Astrocyte (in vitro differentiated cells and primary cell): ENCODE measurements at regions not wholly inside any gene's neighbourhood (a gene's known extent, or its start where the extent isn't known, plus 50 kb on each side); places are given as distances from the start of the nearest gene placed in this dataset.

Source experiments
- DNase-seq: peaks from one replicate; pipeline ENCODE4 v3.0.0-alpha.2; 2010; ENCODE audit warnings: low read depth
- FAIRE-seq: peaks from 2 replicates; lab custom pipeline; 2011; peaks lifted over from hg19 to GRCh38; lab: Jason Lieb, UNC
- H2AFZ ChIP-seq: 2 replicates; pipeline ENCODE4 v1.6.0; 2012; ENCODE audit warnings: low read depth, low read length, inconsistent platforms
- H3K27ac ChIP-seq: 2 replicates; pipeline ENCODE4 v1.5.1; 2011; ENCODE audit warnings: low read depth, low read length, inconsistent platforms
- H3K27me3 ChIP-seq: 2 replicates; pipeline ENCODE4 v1.6.0; 2011; ENCODE audit warnings: low read length, inconsistent platforms; ENCODE audit not compliant: insufficient read depth
- H3K36me3 ChIP-seq: 2 replicates; pipeline ENCODE4 v1.5.1; 2011; ENCODE audit warnings: low read length, inconsistent platforms; ENCODE audit not compliant: insufficient read depth
- H3K4me1 ChIP-seq: 2 replicates; pipeline ENCODE4 v1.5.1; 2011; ENCODE audit warnings: low read length, inconsistent platforms; ENCODE audit not compliant: insufficient read depth
- H3K4me2 ChIP-seq: 2 replicates; pipeline ENCODE4 v1.6.0; 2012; ENCODE audit warnings: low read length, inconsistent platforms
- H3K4me3 ChIP-seq: 2 replicates; pipeline ENCODE4 v1.5.1; 2011; ENCODE audit warnings: low read depth, mild to moderate bottlenecking, low read length, inconsistent platforms; ENCODE audit not compliant: insufficient read depth
- H3K79me2 ChIP-seq: 2 replicates; pipeline ENCODE4 v1.6.0; 2012; ENCODE audit warnings: mild to moderate bottlenecking, low read length, inconsistent platforms; ENCODE audit not compliant: insufficient read depth
- H3K9ac ChIP-seq: 2 replicates; pipeline ENCODE4 v1.6.0; 2012; ENCODE audit warnings: mild to moderate bottlenecking, low read length, inconsistent platforms
- H3K9me3 ChIP-seq: 2 replicates; pipeline ENCODE4 v1.5.1; 2012; ENCODE audit warnings: low read depth, mild to moderate bottlenecking, low read length, inconsistent platforms; ENCODE audit not compliant: insufficient read depth
- H4K20me1 ChIP-seq: 2 replicates; pipeline ENCODE4 v1.6.0; 2012; ENCODE audit warnings: low read length, inconsistent platforms; ENCODE audit not compliant: insufficient read depth
- H3K27ac Mint-ChIP-seq: one replicate; pipeline ENCODE4 v1.8.0; 2021; ENCODE audit warnings: mild to moderate bottlenecking, mixed read lengths; ENCODE audit not compliant: unreplicated experiment
- H3K27me3 Mint-ChIP-seq: one replicate; pipeline ENCODE4 v1.8.0; 2021; ENCODE audit warnings: low read depth, mixed read lengths; ENCODE audit not compliant: unreplicated experiment
- H3K36me3 Mint-ChIP-seq: one replicate; pipeline ENCODE4 v1.8.0; 2021; ENCODE audit warnings: low read depth, mixed read lengths; ENCODE audit not compliant: unreplicated experiment
- H3K4me1 Mint-ChIP-seq: one replicate; pipeline ENCODE4 v1.8.0; 2021; ENCODE audit warnings: low read depth, mixed read lengths; ENCODE audit not compliant: unreplicated experiment
- H3K4me3 Mint-ChIP-seq: one replicate; pipeline ENCODE4 v1.8.0; 2021; ENCODE audit warnings: mild to moderate bottlenecking, moderate library complexity, mixed read lengths; ENCODE audit not compliant: unreplicated experiment
- H3K9me3 Mint-ChIP-seq: one replicate; pipeline ENCODE4 v1.8.0; 2021; ENCODE audit warnings: mild to moderate bottlenecking, mixed read lengths; ENCODE audit not compliant: unreplicated experiment
- EZH2 ChIP-seq: IDR thresholded peaks from 2 replicates; pipeline ENCODE4 v1.6.1; 2012; ENCODE audit warnings: mild to moderate bottlenecking, low read length, inconsistent platforms; ENCODE audit not compliant: insufficient read depth
- TF ChIP-seq, protein P1 (sequence below): IDR thresholded peaks from 2 replicates; pipeline ENCODE4 v1.5.1; 2011; ENCODE audit warnings: low read depth, mild to moderate bottlenecking, inconsistent platforms, low read length, moderate library complexity; ENCODE audit not compliant: insufficient read depth

DNA sequence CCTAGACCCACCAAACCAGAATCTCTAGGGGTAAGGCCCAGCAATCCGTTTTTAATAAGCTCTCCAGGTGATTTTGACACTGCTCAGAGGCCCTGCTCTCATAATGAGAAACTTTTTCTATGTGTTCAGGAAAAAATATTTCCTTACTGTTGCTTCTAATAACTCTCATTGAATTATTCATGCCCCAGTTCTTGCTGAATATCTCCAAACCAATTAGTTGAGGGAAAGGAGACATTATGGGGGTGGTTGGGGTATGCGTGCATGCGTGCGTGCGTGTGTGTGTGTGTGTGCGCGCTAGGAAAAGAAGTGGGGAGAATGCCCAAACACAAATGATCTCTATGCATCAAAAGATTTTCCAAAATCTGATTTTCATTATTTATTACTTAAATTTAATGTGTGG is 411.4 kb downstream of the PIK3R1 start:
- no peak overlapping the region for H2AFZ ChIP-seq
- no peak for TF ChIP-seq EZH2
- TF ChIP-seq, protein P1, sequence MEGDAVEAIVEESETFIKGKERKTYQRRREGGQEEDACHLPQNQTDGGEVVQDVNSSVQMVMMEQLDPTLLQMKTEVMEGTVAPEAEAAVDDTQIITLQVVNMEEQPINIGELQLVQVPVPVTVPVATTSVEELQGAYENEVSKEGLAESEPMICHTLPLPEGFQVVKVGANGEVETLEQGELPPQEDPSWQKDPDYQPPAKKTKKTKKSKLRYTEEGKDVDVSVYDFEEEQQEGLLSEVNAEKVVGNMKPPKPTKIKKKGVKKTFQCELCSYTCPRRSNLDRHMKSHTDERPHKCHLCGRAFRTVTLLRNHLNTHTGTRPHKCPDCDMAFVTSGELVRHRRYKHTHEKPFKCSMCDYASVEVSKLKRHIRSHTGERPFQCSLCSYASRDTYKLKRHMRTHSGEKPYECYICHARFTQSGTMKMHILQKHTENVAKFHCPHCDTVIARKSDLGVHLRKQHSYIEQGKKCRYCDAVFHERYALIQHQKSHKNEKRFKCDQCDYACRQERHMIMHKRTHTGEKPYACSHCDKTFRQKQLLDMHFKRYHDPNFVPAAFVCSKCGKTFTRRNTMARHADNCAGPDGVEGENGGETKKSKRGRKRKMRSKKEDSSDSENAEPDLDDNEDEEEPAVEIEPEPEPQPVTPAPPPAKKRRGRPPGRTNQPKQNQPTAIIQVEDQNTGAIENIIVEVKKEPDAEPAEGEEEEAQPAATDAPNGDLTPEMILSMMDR: no peak
- no peak overlapping the region for H3K4me3 ChIP-seq
- H3K9me3 ChIP-seq: no peaks in the 10 kb centered on the region
- Mint-ChIP-seq H3K27me3 (no peaks in the 10 kb centered on the region), H3K27ac (no peak overlapping the region), H3K9me3 (peaks cover 6% of the 10 kb centered on the region), H3K36me3 (no peaks in the 10 kb centered on the region), H3K4me1 (peaks cover 3% of the 10 kb centered on the region), H3K4me3 (no peak overlapping the region)
- H3K4me1 ChIP-seq: no peaks in the 10 kb centered on the region
- no peak overlapping the region for H3K27ac ChIP-seq
- no peak for DNase-seq
- H3K27me3 ChIP-seq: no peaks in the 10 kb centered on the region
- FAIRE-seq: no peak
- H3K79me2 ChIP-seq: no peaks in the 10 kb centered on the region
- no peak overlapping the region for H3K9ac ChIP-seq
- H3K4me2 ChIP-seq: no peak overlapping the region
- H3K36me3 ChIP-seq: no peaks in the 10 kb centered on the region
- H4K20me1 ChIP-seq: no peaks in the 10 kb centered on the region

DNA sequence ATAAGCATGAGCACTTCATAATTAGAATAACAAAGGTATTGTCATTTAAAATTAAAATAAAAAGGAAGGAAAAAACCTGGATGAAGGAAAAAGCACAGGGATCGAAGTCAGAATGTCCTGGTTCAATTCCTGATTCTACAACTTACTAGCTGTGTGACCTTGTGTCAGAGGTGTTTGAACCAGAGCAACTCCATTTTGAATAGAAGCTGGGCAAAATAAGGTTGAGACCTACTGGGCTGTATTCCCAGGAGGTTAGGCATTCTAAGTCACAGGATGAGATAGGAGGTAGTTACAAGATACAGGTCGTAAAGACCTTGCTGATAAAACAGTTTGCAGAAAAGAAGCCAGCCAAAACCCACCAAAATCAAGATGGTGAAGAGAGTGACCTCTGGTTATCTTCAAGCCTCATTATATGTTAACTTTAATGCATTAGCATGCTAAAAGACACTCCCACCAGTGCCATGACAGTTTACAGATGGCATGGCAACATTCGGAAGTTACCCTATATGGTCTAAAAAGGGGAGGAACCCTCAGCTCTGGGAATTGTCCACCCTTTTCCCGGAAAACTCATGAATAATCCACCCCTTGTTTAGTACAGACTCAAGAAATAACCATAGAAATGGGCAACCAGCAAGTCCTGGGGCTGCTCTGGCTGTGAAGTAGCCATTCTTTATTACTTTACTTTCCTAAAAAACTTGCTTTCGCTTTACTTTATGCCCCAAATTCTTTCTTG is 412.7 kb downstream of the PIK3R1 start:
- FAIRE-seq: no peak
- H3K4me3 Mint-ChIP-seq: no peak overlapping the region
- TF ChIP-seq EZH2: no peak
- TF ChIP-seq, protein P1: no peak

DNA sequence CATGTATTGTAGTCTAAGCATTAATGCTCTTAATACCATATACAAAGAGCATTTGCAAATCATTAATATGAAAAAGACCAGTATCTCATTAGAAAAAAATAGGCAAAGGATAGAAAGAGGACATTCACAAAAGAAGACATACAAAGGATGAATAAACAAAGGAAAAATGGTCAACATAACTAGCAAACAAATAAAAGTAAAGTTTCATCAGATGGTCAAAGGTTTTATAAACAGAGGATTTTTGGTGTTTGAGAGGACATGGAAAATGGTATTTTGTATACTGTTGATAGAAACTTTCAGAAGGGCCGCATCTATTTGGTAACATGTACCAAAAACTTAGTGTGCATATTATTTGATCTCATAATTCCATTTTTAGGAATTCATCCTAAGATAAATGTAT is 414.8 kb downstream of the PIK3R1 start:
- Histone ChIP-seq H3K4me1 (no peaks in the 10 kb centered on the region), H3K27ac (no peak overlapping the region), H4K20me1 (no peaks in the 10 kb centered on the region), H3K27me3 (no peaks in the 10 kb centered on the region), H3K79me2 (no peaks in the 10 kb centered on the region), H2AFZ (no peak overlapping the region), H3K4me2 (no peak overlapping the region), H3K9me3 (no peaks in the 10 kb centered on the region), H3K4me3 (no peak overlapping the region), H3K36me3 (no peaks in the 10 kb centered on the region), H3K9ac (no peak overlapping the region)
- H3K27me3 Mint-ChIP-seq: no peaks in the 10 kb centered on the region
- FAIRE-seq (no peak), DNase-seq (no peak)
- peaks cover 6% of the 10 kb centered on the region for H3K9me3 Mint-ChIP-seq
- H3K36me3 Mint-ChIP-seq: no peaks in the 10 kb centered on the region
- H3K4me3 Mint-ChIP-seq: no peak overlapping the region
- peaks cover 5% of the 10 kb centered on the region for H3K4me1 Mint-ChIP-seq
- H3K27ac Mint-ChIP-seq: no peak overlapping the region
- TF ChIP-seq EZH2: no peak
- TF ChIP-seq, protein P1: no peak

More for the DNA sequence above, 412.7 kb downstream of the PIK3R1 start:
- H3K9me3 ChIP-seq: no peaks in the 10 kb centered on the region
- H3K79me2 ChIP-seq: no peaks in the 10 kb centered on the region
- no peaks in the 10 kb centered on the region for H3K27me3 Mint-ChIP-seq
- H4K20me1 ChIP-seq: no peaks in the 10 kb centered on the region
- H3K9ac ChIP-seq: no peak overlapping the region
- H3K4me3 ChIP-seq: no peak overlapping the region
- H3K4me2 ChIP-seq: no peak overlapping the region
- no peak for DNase-seq
- no peaks in the 10 kb centered on the region for H3K4me1 ChIP-seq
- H3K36me3 Mint-ChIP-seq: no peaks in the 10 kb centered on the region
- H3K27me3 ChIP-seq: no peaks in the 10 kb centered on the region
- no peak overlapping the region for H3K27ac Mint-ChIP-seq
- no peak overlapping the region for H2AFZ ChIP-seq
- no peaks in the 10 kb centered on the region for H3K36me3 ChIP-seq
- peaks cover 6% of the 10 kb centered on the region for H3K9me3 Mint-ChIP-seq
- H3K27ac ChIP-seq: no peak overlapping the region
- peaks cover 5% of the 10 kb centered on the region for H3K4me1 Mint-ChIP-seq
